H9 (cell line): ENCODE measurements at regions not wholly inside any gene's neighbourhood (a gene's known extent, or its start where the extent isn't known, plus 50 kb on each side); places are given as distances from the start of the nearest gene placed in this dataset.

Source experiments
- DNase-seq: peaks from one replicate; pipeline ENCODE4 v3.0.0-alpha.2; 2017
- H2AFZ ChIP-seq: one replicate; pipeline ENCODE4 v1.6.1; 2013; ENCODE audit warnings: mild to moderate bottlenecking, low read length, control low read depth, moderate library complexity
- H2AK5ac ChIP-seq: 2 replicates; pipeline ENCODE4 v1.6.1; 2013; ENCODE audit warnings: low read length, control low read depth, mixed read lengths; ENCODE audit not compliant: insufficient read length
- H2BK120ac ChIP-seq: one replicate; pipeline ENCODE4 v1.6.1; 2013; ENCODE audit warnings: low read depth, mild to moderate bottlenecking, low read length, control low read depth, inconsistent platforms; ENCODE audit not compliant: poor library complexity, severe bottlenecking
- H2BK12ac ChIP-seq: 2 replicates; pipeline ENCODE4 v1.6.1; 2013; ENCODE audit warnings: low read length, control low read depth, mixed read lengths, low read depth; ENCODE audit not compliant: insufficient read length
- H2BK15ac ChIP-seq: 2 replicates; pipeline ENCODE4 v1.6.1; 2013; ENCODE audit warnings: low read depth, low read length, control low read depth
- H2BK20ac ChIP-seq: one replicate; pipeline ENCODE4 v1.6.1; 2013; ENCODE audit warnings: low read depth, mild to moderate bottlenecking, low read length, control low read depth, inconsistent platforms; ENCODE audit not compliant: poor library complexity, severe bottlenecking
- H2BK5ac ChIP-seq: 2 replicates; pipeline ENCODE4 v1.6.1; 2013; ENCODE audit warnings: low read length, control low read depth, mixed read lengths; ENCODE audit not compliant: insufficient read length
- H3K14ac ChIP-seq: 2 replicates; pipeline ENCODE4 v1.6.1; 2013; ENCODE audit warnings: low read length, control low read depth; ENCODE audit not compliant: insufficient read depth
- H3K18ac ChIP-seq: 2 replicates; pipeline ENCODE4 v1.6.1; 2013; ENCODE audit warnings: low read depth, mild to moderate bottlenecking, mixed read lengths, low read length, control low read depth; ENCODE audit not compliant: insufficient read length
- H3K23ac ChIP-seq: 2 replicates; pipeline ENCODE4 v1.6.1; 2013; ENCODE audit warnings: low read length, control low read depth, mixed read lengths, low read depth; ENCODE audit not compliant: insufficient read length
- H3K23me2 ChIP-seq: 2 replicates; pipeline ENCODE4 v1.6.1; 2013; ENCODE audit warnings: low read depth, mild to moderate bottlenecking, mixed read lengths, low read length, control low read depth; ENCODE audit not compliant: insufficient read length, poor library complexity, severe bottlenecking
- H3K27ac ChIP-seq: 2 replicates; pipeline ENCODE4 v1.5.1; 2013; ENCODE audit warnings: low read length, control low read depth, mixed read lengths, low read depth; ENCODE audit not compliant: insufficient read length
- H3K27me3 ChIP-seq: 2 replicates; pipeline ENCODE4 v1.6.1; 2013; ENCODE audit warnings: low read length, control low read depth, inconsistent platforms; ENCODE audit not compliant: insufficient read depth
- H3K4ac ChIP-seq: 2 replicates; pipeline ENCODE4 v1.6.1; 2013; ENCODE audit warnings: low read depth, mild to moderate bottlenecking, control low read depth, inconsistent platforms, low read length, moderate library complexity
- H3K4me1 ChIP-seq: 2 replicates; pipeline ENCODE4 v1.6.1; 2013; ENCODE audit warnings: low read length, control low read depth, inconsistent platforms; ENCODE audit not compliant: insufficient read depth
- H3K4me2 ChIP-seq: 2 replicates; pipeline ENCODE4 v1.6.1; 2013; ENCODE audit warnings: low read length, control low read depth, mixed read lengths; ENCODE audit not compliant: insufficient read length, insufficient read depth
- H3K56ac ChIP-seq: 2 replicates; pipeline ENCODE4 v1.6.1; 2013; ENCODE audit warnings: low read depth, mild to moderate bottlenecking, mixed read lengths, low read length, control low read depth; ENCODE audit not compliant: insufficient read length
- H3K79me1 ChIP-seq: 2 replicates; pipeline ENCODE4 v1.6.1; 2013; ENCODE audit warnings: low read depth, mild to moderate bottlenecking, moderate library complexity, low read length, control low read depth, inconsistent platforms; ENCODE audit not compliant: insufficient read depth, poor library complexity, severe bottlenecking
- H3K79me2 ChIP-seq: 2 replicates; pipeline ENCODE4 v1.6.1; 2013; ENCODE audit warnings: low read length, control low read depth, inconsistent platforms; ENCODE audit not compliant: insufficient read depth
- H3K9ac ChIP-seq: 2 replicates; pipeline ENCODE4 v1.6.1; 2013; ENCODE audit warnings: low read length, control low read depth, mixed read lengths; ENCODE audit not compliant: insufficient read length; ENCODE audit errors: extremely low read depth
- H3K9me3 ChIP-seq: one replicate; pipeline ENCODE4 v1.6.1; 2013; ENCODE audit warnings: low read depth, low read length, inconsistent platforms; ENCODE audit not compliant: control insufficient read depth
- H3T11ph ChIP-seq: one replicate; pipeline ENCODE4 v1.6.1; 2013; ENCODE audit warnings: mild to moderate bottlenecking, low read length, control low read depth, inconsistent platforms
- H4K20me1 ChIP-seq: one replicate; pipeline ENCODE4 v1.6.1; 2013; ENCODE audit not compliant: control insufficient read depth, insufficient read length, insufficient read depth
- H4K5ac ChIP-seq: 2 replicates; pipeline ENCODE4 v1.6.1; 2013; ENCODE audit warnings: low read depth, mild to moderate bottlenecking, mixed read lengths, low read length, control low read depth; ENCODE audit not compliant: insufficient read length
- H4K8ac ChIP-seq: replicated peaks from 2 replicates; pipeline ENCODE4 v1.6.1; 2013; ENCODE audit warnings: low read length, control low read depth, mixed read lengths, low read depth; ENCODE audit not compliant: insufficient read length
- H4K91ac ChIP-seq: 2 replicates; pipeline ENCODE4 v1.6.1; 2013; ENCODE audit warnings: low read depth, mild to moderate bottlenecking, moderate library complexity, mixed read lengths, low read length, control low read depth; ENCODE audit not compliant: insufficient read length
- H3K27ac Mint-ChIP-seq, 3 experiments: 2 replicates in 2 of 3; 3 replicates in 1 of 3; pipeline ENCODE4 v1.8.0; 2020 to 2021; ENCODE audit warnings: mixed read lengths in 3 of 3, mild to moderate bottlenecking in 1 of 3, moderate library complexity in 1 of 3
- H3K27me3 Mint-ChIP-seq: 2 replicates; pipeline ENCODE4 v1.8.0; 2021; ENCODE audit warnings: low read depth, mild to moderate bottlenecking, moderate library complexity, mixed read lengths
- H3K36me3 Mint-ChIP-seq, 3 experiments: 2 replicates in 2 of 3; 3 replicates in 1 of 3; pipeline ENCODE4 v1.8.0; 2020 to 2021; ENCODE audit warnings: low read depth in 3 of 3, mixed read lengths in 3 of 3; ENCODE audit not compliant: insufficient read depth in 1 of 3
- H3K4me1 Mint-ChIP-seq, 2 experiments: 2 replicates each; pipeline ENCODE4 v1.8.0; 2020; ENCODE audit warnings: mixed read lengths in 2 of 2
- H3K4me3 Mint-ChIP-seq, 2 experiments: 2 replicates in 1 of 2; 3 replicates in 1 of 2; pipeline ENCODE4 v1.8.0; 2020 to 2021; ENCODE audit warnings: mild to moderate bottlenecking in 2 of 2, mixed read lengths in 2 of 2, moderate library complexity in 1 of 2
- H3K9me3 Mint-ChIP-seq, 2 experiments: 2 replicates in 1 of 2; 3 replicates in 1 of 2; pipeline ENCODE4 v1.8.0; 2020; ENCODE audit warnings: mild to moderate bottlenecking in 2 of 2, mixed read lengths in 2 of 2, moderate library complexity in 1 of 2
- TF ChIP-seq, protein P1 (sequence below): fragments of 200-600 bp; sonication (generic); conservative IDR thresholded peaks from 3 replicates; pipeline ENCODE4 v1.8.0; 2021; ENCODE audit warnings: antibody characterized with exemption, mild to moderate bottlenecking

GRCh38 chr3:134080761-134081160, 51.0 kb upstream of the SLCO2A1 start:
- Mint-ChIP-seq H3K9me3 (peaks cover 14 to 21% of the 10 kb centered on the region in 2 experiments), H3K36me3 (peaks cover 3 to 4% (median 3%) of the 10 kb centered on the region in 3 experiments; a peak in 4 of 7 replicates), H3K27me3 (no peaks in the 10 kb centered on the region), H3K4me1 (no peaks in the 10 kb centered on the region), H3K27ac (no peak overlapping the region; a peak in 1 of 7 replicates), H3K4me3 (no peak overlapping the region)
- no peak overlapping the region for H3K18ac ChIP-seq
- H2AK5ac ChIP-seq, result no peak overlapping the region
- DNase-seq, result no peak
- no peak overlapping the region for H3K9ac ChIP-seq
- no peak overlapping the region for H3K14ac ChIP-seq
- peaks cover 8% of the 10 kb centered on the region for H3K9me3 ChIP-seq
- no peaks in the 10 kb centered on the region for H3K79me1 ChIP-seq
- no peaks in the 10 kb centered on the region for H3K23me2 ChIP-seq
- H3K23ac ChIP-seq, result no peak overlapping the region
- no peak overlapping the region for H2BK20ac ChIP-seq
- H2AFZ ChIP-seq, result no peak overlapping the region
- H4K20me1 ChIP-seq, result no peaks in the 10 kb centered on the region
- no peak overlapping the region for H2BK12ac ChIP-seq
- no peak overlapping the region for H4K5ac ChIP-seq
- H3K27ac ChIP-seq, result no peak overlapping the region
- H3K79me2 ChIP-seq, result no peaks in the 10 kb centered on the region
- TF ChIP-seq, protein P1, sequence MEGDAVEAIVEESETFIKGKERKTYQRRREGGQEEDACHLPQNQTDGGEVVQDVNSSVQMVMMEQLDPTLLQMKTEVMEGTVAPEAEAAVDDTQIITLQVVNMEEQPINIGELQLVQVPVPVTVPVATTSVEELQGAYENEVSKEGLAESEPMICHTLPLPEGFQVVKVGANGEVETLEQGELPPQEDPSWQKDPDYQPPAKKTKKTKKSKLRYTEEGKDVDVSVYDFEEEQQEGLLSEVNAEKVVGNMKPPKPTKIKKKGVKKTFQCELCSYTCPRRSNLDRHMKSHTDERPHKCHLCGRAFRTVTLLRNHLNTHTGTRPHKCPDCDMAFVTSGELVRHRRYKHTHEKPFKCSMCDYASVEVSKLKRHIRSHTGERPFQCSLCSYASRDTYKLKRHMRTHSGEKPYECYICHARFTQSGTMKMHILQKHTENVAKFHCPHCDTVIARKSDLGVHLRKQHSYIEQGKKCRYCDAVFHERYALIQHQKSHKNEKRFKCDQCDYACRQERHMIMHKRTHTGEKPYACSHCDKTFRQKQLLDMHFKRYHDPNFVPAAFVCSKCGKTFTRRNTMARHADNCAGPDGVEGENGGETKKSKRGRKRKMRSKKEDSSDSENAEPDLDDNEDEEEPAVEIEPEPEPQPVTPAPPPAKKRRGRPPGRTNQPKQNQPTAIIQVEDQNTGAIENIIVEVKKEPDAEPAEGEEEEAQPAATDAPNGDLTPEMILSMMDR, result no peak
- no peak overlapping the region for H2BK120ac ChIP-seq
- no peaks in the 10 kb centered on the region for H3K4me1 ChIP-seq
- no peak overlapping the region for H3K4me2 ChIP-seq
- H2BK5ac ChIP-seq, result no peak overlapping the region
- no peak overlapping the region for H3K56ac ChIP-seq
- no peak overlapping the region for H4K8ac ChIP-seq
- no peak overlapping the region for H3K4ac ChIP-seq
- H2BK15ac ChIP-seq, result no peak overlapping the region
- no peaks in the 10 kb centered on the region for H3K27me3 ChIP-seq
- H4K91ac ChIP-seq, result no peak overlapping the region
- no peak overlapping the region for H3T11ph ChIP-seq
